ENCODE measurements at regions not wholly inside any gene's neighbourhood (a gene's known extent, or its start where the extent isn't known, plus 50 kb on each side); places are given as distances from the start of the nearest gene placed in this dataset.

- DNase-seq (ENCODE audit: low read depth), result no peak
These were observed 499.3 kb upstream of the ADAMTS16 start for GRCh38 chr5:4640795-4641194.

DNA sequence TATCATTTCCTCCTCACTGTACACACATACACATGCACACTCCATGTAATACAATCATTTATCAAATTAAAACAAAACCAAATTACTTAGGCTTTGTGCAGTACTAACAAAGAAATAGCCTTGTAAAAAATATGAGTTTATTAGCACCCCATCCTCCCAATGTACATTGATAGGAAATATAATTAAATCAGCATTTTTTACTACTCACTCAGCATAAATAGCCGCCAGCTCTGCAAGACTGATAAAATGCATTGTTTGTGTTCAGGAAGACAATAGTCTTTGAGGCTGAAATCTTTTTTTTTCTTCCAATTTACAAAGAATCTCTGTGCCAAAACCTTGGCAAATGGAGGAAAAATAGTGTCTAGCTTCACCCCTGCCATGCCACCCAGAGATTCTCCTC is 497.6 kb upstream of the ADAMTS16 start:
- DNase-seq (ENCODE audit: low read depth), result no peak

DNA sequence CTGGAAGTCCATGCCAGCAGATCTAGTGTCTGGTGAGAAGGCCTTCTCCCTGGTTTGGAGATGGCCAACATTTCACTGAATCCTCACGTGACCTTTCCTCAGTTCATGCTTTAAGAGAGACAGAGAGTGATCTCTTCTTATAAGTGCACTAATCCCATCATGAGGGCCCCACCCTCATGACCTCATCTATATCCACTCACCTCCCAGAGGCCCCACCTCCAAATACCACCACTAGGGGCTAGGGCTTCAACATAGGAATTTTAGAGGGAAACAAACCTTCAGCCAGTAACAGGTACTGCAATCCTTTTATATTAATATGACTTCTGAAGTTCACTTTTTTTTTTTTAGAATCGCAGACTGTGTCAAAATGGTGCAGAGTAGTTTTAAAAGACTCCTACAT is 496.9 kb upstream of the ADAMTS16 start:
- no peak for DNase-seq (ENCODE audit: low read depth)

GRCh38 chr5:4643960-4644359 is 496.2 kb upstream of the ADAMTS16 start:
- DNase-seq (ENCODE audit: low read depth), result no peak

GRCh38 chr5:4646715-4647375 is 493.3 kb upstream of the ADAMTS16 start:
- DNase-seq (ENCODE audit: low read depth), result no peak

GRCh38 chr5:4647955-4648354 is 492.2 kb upstream of the ADAMTS16 start:
- no peak for DNase-seq (ENCODE audit: low read depth)

DNA sequence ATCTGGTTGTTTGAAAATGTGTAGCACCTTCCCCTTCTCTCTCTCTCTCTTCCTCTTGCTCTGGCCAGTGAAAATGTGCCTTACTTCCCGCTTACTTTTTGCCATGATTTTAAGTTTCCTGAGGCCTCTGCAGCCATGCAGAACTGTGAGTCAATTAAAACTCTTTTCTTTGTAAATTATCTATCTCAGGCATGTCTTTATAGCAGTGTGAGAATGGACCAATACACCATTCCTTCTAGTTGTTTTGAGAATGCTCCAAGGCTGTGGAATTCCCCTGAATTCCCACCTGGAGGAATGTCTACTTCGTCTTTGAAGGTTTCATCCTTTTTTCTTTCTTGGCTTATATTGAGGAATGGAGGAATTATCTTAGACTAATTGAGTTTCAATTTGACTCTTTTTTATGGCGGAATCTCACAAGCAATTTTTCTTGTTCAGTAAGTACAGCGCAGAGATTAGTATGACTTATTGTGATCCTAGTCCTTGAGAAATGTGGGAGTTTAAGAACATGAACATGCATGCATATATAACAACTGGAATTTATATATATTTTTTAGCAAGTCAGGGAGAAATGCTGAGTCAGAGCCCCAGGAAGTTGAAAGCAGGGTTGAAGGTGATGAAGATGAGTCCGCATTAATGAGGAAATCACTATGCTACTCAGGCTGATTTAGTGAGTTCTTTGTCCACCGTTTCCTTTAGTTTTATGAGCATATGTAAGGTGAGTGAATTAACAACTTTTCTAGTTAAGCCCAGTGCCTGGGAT is 488.1 kb upstream of the ADAMTS16 start:
- DNase-seq (ENCODE audit: low read depth), result no peak

GRCh38 chr5:4653475-4653874 is 486.7 kb upstream of the ADAMTS16 start:
- no peak for DNase-seq (ENCODE audit: low read depth)

DNA sequence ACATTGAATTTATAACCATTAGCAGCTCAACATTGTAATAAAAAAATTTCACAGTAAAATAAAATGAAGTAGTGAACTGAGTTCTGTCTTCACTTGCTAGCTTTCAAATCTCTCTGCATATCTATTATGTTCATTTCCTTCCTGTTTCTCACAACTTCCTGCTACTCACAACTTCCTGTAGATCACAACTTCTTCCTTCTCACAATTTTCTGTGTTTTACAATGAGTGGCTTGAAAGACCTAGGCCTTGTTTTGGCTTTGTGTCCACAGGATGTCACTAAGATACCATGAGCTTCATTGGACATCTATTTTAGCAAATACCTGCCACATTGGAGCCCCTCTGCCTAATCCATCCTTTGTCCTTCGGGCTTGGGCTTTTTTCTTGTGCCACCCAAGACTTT is 480.3 kb upstream of the ADAMTS16 start:
- no peak for DNase-seq (ENCODE audit: low read depth)

DNA sequence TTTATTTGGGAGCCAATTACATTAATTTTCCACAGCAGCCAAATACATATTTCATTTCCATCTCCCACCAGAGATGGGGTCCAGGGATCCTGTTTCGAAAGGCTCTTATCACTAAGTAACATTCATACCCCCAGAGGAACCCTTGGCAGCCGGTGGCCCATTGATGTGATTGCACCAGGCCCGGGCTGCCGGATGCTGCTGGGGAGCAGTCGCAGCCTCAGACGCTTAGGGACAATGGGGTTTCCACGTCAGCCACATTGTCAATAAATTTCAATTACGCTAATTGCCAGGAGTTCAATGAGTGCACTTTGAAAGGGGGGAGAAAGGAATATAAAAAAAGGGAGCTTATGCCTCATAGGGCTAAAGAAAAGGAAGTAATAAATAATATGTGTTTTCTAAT is 478.8 kb upstream of the ADAMTS16 start:
- no peak for DNase-seq (ENCODE audit: low read depth)

- DNase-seq (ENCODE audit: low read depth), result no peak
These were observed 478.3 kb upstream of the ADAMTS16 start for GRCh38 chr5:4661836-4662235.

- no peak for DNase-seq (ENCODE audit: low read depth)
These were observed 477.4 kb upstream of the ADAMTS16 start for GRCh38 chr5:4662756-4663155.

DNA sequence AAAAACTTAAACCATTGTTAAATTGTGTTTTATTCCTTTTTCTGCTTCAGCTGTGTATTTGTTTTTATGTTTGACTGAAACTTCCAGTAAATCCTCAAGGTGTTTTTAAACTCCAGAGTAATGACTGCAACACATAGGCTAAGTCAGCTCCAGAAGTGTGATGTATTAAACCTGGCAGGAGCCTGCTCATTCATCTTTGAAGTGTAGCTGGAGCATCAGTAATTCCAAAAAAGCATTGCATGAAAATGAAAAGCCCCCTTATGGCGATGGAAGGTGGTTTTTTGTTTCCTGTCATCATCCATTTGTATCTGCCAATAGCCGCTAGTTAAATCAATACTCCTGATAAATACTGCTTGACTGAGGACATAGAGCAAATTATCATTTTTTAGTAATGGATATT is 474.2 kb upstream of the ADAMTS16 start:
- DNase-seq (ENCODE audit: low read depth), result no peak

GRCh38 chr5:4674166-4674565 is 466.0 kb upstream of the ADAMTS16 start:
- DNase-seq (ENCODE audit: low read depth), result no peak

DNA sequence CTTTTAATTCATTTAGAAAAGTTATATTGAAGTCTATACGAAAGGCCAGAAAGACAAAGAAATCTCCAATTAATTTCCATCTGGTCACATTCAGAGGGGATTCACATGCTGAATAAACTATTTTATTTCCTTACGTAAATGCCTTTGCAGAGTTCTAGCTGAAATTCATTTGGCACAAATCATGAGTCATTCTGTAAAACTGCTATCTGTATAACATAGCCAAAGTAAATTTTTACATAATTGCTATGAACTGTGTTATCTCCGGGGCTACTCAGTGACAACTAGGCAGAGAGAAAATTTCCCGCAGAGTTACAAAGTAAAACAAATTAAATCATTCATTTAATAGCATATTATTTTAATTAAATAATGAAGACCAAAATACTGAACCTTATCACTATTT is 463.2 kb upstream of the ADAMTS16 start:
- DNase-seq (ENCODE audit: low read depth), result no peak

DNA sequence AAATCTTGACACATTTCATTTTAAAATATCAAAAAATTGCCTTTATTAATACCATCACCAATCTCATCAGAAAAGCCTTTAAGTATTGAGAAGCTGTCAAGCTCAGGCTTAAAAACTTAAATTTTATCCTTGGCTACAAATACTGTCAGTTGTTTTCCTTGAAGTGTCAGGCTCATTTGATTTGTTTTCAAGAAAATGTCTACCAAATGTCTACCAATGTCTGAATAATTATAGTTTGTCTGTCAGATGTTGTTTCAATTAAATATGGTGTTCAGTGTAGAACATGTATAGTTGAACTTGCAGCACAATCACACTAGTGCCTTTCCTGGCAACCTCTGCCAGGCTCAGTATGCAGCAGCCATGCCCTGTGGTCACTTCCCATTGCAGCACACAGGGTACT is 455.2 kb upstream of the ADAMTS16 start:
- DNase-seq (ENCODE audit: low read depth), result no peak

GRCh38 chr5:4698596-4698995 is 441.5 kb upstream of the ADAMTS16 start:
- DNase-seq (ENCODE audit: low read depth), result no peak

DNA sequence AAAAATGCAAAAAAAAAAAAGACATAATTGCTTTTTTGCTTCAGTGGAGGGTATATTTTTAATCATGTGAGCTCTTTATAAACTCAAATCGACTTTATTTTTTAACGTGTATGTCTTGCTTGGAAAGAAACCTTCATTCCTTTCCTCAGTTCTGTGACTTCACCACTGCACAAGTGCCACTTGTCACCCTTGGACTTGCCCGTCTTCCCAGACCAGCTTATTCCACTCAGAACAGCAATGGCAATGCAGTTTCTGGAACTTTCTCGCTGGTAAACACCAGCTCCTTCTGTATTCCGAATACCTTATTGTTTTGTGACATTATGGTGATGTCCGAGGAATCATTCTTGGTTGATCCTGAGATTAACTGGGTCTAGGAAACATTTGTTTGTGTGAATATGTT is 440.5 kb upstream of the ADAMTS16 start:
- DNase-seq (ENCODE audit: low read depth), result no peak

DNA sequence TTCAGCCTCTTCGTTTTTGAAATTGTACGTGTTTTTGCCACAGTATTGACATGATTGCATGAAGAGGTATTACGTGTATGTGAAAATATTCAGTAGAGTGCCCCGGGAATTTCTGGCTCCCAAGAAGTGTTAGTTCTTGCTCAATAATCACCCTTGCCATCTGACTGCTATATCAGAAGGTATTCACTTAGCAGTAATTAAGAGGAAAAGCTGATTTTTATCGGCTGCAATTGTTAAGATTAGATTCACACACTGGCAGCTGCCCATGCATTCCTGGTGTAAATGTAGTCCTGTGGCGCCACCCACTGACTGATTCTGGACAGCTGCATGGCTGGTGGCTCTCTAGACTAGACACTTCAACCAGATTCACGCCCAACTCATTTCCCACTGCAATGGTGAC is 440.1 kb upstream of the ADAMTS16 start:
- no peak for DNase-seq (ENCODE audit: low read depth)

DNA sequence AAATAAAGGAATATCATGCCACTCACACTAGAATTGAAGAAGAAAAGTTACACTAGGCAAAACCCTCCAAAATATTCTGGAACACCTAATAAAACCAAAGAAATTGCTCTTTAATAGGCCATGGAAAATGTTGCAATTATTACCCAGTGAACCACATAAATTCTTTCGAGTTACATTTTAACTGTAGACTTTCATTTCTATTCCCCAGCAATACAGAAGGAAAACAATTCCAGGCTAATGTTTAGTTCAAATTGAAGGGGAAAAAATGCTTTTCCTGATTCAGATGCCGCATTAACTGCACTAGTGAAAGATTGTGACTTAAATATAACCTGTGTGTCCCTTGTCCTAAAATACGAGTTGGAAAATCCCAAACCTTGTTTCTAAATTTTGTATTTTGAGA is 439.3 kb upstream of the ADAMTS16 start:
- DNase-seq (ENCODE audit: low read depth), result no peak

- no peak for DNase-seq (ENCODE audit: low read depth)
These were observed 436.1 kb upstream of the ADAMTS16 start for GRCh38 chr5:4703931-4704458.

GRCh38 chr5:4704951-4705350 is 435.2 kb upstream of the ADAMTS16 start:
- DNase-seq (ENCODE audit: low read depth), result no peak

- no peak for DNase-seq (ENCODE audit: low read depth)
These were observed 423.3 kb upstream of the ADAMTS16 start for GRCh38 chr5:4716781-4717180.

DNA sequence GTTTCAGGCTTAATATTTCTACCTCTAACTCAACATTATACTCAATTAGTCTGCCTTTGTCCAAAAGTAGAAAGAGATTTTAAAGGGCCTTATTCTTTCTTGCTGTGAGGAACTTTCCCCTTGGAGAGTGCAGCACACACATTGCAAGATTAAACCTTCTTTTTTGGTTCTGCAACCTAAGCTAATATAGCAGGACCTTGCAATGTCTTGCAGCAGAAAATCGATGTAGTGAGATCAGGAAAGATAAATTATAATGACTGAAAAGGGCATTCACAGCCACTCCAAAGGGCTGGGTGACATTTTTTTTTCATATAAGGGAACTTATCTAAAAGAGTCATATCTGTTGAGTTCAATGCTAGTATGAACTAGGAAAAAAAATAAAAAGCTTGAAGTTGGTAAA is 422.7 kb upstream of the ADAMTS16 start:
- DNase-seq (ENCODE audit: low read depth), result no peak
